SW 1271 (cell line): ENCODE measurements at regions not wholly inside any gene's neighbourhood (a gene's known extent, or its start where the extent isn't known, plus 50 kb on each side); places are given as distances from the start of the nearest gene placed in this dataset.

Source experiments
- DNase-seq, 2 experiments: peaks; one replicate each; lab custom pipeline; 2025; lab: John Stamatoyannopoulos, UW

DNA sequence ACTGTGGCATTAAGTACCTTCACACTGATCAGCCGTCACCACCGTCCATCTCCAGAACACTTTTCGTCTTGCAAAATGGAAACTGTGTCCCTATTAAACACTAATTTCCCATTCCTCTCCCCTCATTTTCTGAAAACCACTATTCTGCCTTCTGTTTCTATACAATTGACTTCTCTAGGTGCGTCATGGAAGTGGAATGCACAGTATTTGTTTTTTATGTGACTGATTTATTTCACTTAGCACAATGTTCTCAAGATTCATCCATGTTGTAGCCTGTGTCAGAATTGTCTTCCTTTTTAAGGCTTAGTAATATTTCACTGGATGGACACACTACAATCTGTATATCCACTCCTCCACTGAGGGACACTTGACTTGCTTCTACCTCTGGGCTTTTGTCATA, 53.8 kb upstream of the PDE10A start:
- DNase-seq, result no peak

DNA sequence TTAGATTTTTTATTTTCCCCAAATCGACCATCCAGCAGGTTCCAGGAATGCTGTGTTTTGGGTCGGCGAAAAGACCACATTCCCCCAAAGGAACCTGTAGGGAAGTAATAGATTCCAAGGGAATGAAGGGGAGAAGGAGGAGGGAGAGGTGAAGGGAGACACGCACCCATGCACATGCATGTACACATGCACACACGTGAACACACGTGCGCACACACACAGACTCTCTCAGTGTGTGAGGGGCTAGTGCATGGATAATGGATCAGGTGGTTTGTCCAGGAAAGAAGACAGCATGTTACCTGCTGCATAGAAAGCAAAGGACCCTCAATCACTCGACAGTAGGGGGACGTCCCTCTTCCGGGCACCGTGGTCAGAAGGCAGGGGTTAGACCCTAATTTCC, 52.4 kb upstream of the PDE10A start:
- DNase-seq, result no peak

DNA sequence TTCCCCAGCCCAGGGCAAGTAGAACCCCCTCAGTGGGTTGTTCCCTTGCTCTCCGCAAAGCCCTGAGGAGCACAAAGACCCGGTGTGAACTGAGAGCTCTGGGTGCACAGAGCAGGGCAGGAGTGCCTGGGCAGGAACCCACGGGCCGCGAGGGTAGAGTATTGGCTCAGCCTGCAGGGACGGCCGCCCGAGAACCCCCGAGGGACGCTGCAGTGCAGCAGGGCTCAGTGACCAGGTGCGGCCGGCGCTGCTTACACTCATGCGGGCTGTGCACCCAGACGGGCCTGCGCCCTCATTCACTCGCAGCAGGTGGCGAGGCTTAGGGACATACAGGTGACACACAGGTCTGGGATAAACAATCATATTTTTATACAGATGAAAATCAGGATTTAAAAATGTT, 51.9 kb upstream of the PDE10A start:
- DNase-seq, result no peak

DNA sequence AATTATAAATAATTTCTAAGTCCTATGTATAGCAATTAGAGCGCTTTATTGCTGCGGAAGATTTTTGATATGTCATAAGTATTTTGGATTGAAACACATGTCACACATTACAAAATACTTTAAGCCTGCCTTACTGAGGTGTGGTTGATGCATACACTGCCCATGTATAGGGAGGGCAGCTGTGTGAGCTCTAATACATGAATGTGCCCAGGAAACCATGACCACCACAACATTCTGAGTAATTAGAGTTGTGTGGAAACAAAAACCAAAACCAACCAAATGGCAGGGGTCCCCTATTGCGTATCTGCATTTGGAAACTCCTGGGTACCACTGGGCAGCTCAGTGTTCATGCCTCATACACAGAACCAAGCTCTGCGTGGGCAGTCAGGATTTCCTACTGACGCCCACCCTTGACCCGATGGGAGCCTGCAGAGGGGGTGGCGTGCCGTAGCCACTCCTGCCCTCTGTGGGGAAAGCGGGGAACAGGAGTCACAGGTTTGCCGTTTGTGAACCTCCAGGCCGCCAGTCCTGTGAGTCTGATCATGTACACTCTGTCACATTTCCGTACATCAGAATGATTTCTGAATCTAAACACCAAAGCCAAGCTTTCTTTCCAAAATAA, 50.9 kb upstream of the PDE10A start:
- no peak for DNase-seq
